C4-2B (cell line): ENCODE measurements at regions not wholly inside any gene's neighbourhood (a gene's known extent, or its start where the extent isn't known, plus 50 kb on each side); places are given as distances from the start of the nearest gene placed in this dataset.

Source experiments
- CTCF ChIP-seq: fragments of 450-650 bp; conservative IDR thresholded peaks from 2 replicates; pipeline ENCODE4 v1.5.1; 2017; ENCODE audit warnings: mild to moderate bottlenecking
- ZFX ChIP-seq: fragments of 450-650 bp; IDR thresholded peaks from 2 replicates; pipeline ENCODE4 v1.6.1; 2017

GRCh38 chr6:95248499-95248898, 328.8 kb upstream of the MANEA start:
- no peak; the same call in 1 of the 2 replicates for TF ChIP-seq CTCF
- TF ChIP-seq ZFX = no peak
